Glutamatergic neuron (in vitro differentiated cells): ENCODE measurements at regions not wholly inside any gene's neighbourhood (a gene's known extent, or its start where the extent isn't known, plus 50 kb on each side); places are given as distances from the start of the nearest gene placed in this dataset.

Experiments
- DNase-seq: peaks from one replicate; pipeline ENCODE4 v3.0.0; 2022
- H3K27ac Mint-ChIP-seq: one replicate; pipeline ENCODE4 v1.8.0; 2020; ENCODE audit warnings: mild to moderate bottlenecking, mixed read lengths, inconsistent platforms; ENCODE audit not compliant: unreplicated experiment
- H3K27me3 Mint-ChIP-seq: one replicate; pipeline ENCODE4 v1.8.0; 2020; ENCODE audit warnings: mild to moderate bottlenecking, moderate library complexity, mixed read lengths, inconsistent platforms; ENCODE audit not compliant: unreplicated experiment
- H3K36me3 Mint-ChIP-seq: one replicate; pipeline ENCODE4 v1.8.0; 2020; ENCODE audit warnings: mild to moderate bottlenecking, mixed read lengths, inconsistent platforms; ENCODE audit not compliant: unreplicated experiment
- H3K4me1 Mint-ChIP-seq: one replicate; pipeline ENCODE4 v1.8.0; 2020; ENCODE audit warnings: mild to moderate bottlenecking, low read depth, mixed read lengths, inconsistent platforms; ENCODE audit not compliant: unreplicated experiment
- H3K4me3 Mint-ChIP-seq: one replicate; pipeline ENCODE4 v1.8.0; 2020; ENCODE audit warnings: mild to moderate bottlenecking, mixed read lengths, inconsistent platforms; ENCODE audit not compliant: unreplicated experiment
- H3K9me3 Mint-ChIP-seq: one replicate; pipeline ENCODE4 v1.8.0; 2020; ENCODE audit warnings: mild to moderate bottlenecking, moderate library complexity, mixed read lengths, inconsistent platforms; ENCODE audit not compliant: unreplicated experiment
- CTCF ChIP-seq: fragments of 200-600 bp; sonication (generic); IDR thresholded peaks from one replicate; pipeline ENCODE4 v1.5.0; 2021; ENCODE audit not compliant: partially characterized antibody, unreplicated experiment

GRCh38 chr12:30269496-30269895 is 426.2 kb downstream of the IPO8 start:
- H3K27me3 Mint-ChIP-seq, result no peaks in the 10 kb centered on the region
- no peak overlapping the region for H3K4me3 Mint-ChIP-seq
- no peak overlapping the region for H3K27ac Mint-ChIP-seq
- no peak for TF ChIP-seq CTCF
- H3K36me3 Mint-ChIP-seq, result peaks cover 7% of the 10 kb centered on the region
- H3K4me1 Mint-ChIP-seq, result no peaks in the 10 kb centered on the region
- H3K9me3 Mint-ChIP-seq, result peaks cover 6% of the 10 kb centered on the region
- DNase-seq, result no peak

- DNase-seq, result no peak
- Mint-ChIP-seq H3K4me3 (no peak overlapping the region), H3K9me3 (peaks cover 2% of the 10 kb centered on the region), H3K4me1 (no peaks in the 10 kb centered on the region), H3K27ac (no peak overlapping the region), H3K27me3 (no peaks in the 10 kb centered on the region), H3K36me3 (peaks cover 1% of the 10 kb centered on the region)
- no peak for TF ChIP-seq CTCF
These were observed 427.6 kb downstream of the IPO8 start for GRCh38 chr12:30268041-30268440.

GRCh38 chr12:30263434-30263833 is 432.2 kb downstream of the IPO8 start:
- no peak for DNase-seq
- H3K27ac Mint-ChIP-seq, result no peak overlapping the region
- H3K4me1 Mint-ChIP-seq, result no peaks in the 10 kb centered on the region
- H3K9me3 Mint-ChIP-seq, result no peaks in the 10 kb centered on the region
- H3K4me3 Mint-ChIP-seq, result no peak overlapping the region
- TF ChIP-seq CTCF, result no peak
- no peaks in the 10 kb centered on the region for H3K36me3 Mint-ChIP-seq
- no peaks in the 10 kb centered on the region for H3K27me3 Mint-ChIP-seq

GRCh38 chr12:30257618-30258017 is 438.1 kb downstream of the IPO8 start:
- Mint-ChIP-seq H3K36me3 (no peaks in the 10 kb centered on the region), H3K27ac (no peak overlapping the region), H3K4me3 (no peak overlapping the region), H3K4me1 (no peaks in the 10 kb centered on the region), H3K9me3 (no peaks in the 10 kb centered on the region), H3K27me3 (no peaks in the 10 kb centered on the region)
- no peak for DNase-seq
- TF ChIP-seq CTCF, result no peak

GRCh38 chr12:30251546-30251945 is 444.1 kb downstream of the IPO8 start:
- Mint-ChIP-seq H3K27me3 (no peaks in the 10 kb centered on the region), H3K4me3 (no peak overlapping the region), H3K9me3 (no peaks in the 10 kb centered on the region), H3K27ac (no peak overlapping the region), H3K4me1 (no peaks in the 10 kb centered on the region), H3K36me3 (no peaks in the 10 kb centered on the region)
- DNase-seq, result no peak
- TF ChIP-seq CTCF, result no peak
